ENCODE measurements at regions not wholly inside any gene's neighbourhood (a gene's known extent, or its start where the extent isn't known, plus 50 kb on each side); places are given as distances from the start of the nearest gene placed in this dataset.

DNA sequence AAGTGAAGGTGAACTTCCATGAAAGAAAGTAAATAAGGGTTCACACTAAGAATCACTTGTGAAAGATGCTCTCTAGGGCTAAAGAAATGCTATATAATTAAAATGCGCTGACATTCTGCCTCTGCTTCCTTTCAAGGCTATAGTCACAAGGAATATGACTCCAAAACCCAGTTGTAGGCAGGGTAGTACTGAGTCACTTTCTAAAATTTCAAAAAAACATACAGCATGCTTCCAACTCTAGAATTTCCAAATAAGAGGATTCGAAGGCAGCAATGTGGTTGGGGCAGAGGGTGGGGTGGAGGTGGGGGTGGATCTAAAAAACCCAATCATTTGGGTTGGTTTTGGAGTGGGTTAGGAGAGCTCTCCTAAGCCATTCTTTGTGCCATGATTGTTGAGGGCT is 84.6 kb downstream of the HMHB1 start:
- H3K27me3 ChIP-seq (ENCODE audit: insufficient read depth, low read depth, low read length), result no peaks in the 10 kb centered on the region
- no peak overlapping the region for H3K4me2 ChIP-seq (ENCODE audit: low read length)
- H4K20me1 ChIP-seq (ENCODE audit: insufficient read depth), result no peaks in the 10 kb centered on the region
- H3K9me3 ChIP-seq (ENCODE audit: low read length), result no peaks in the 10 kb centered on the region
- no peaks in the 10 kb centered on the region for H3K9me2 ChIP-seq (ENCODE audit: insufficient read depth, low read length)
- no peaks in the 10 kb centered on the region for H3K79me2 ChIP-seq (replicated peaks; ENCODE audit: insufficient read depth, low read length)
- no peaks in the 10 kb centered on the region for H3K36me3 ChIP-seq (ENCODE audit: insufficient read depth, low read length)
- TF ChIP-seq TAF1 (IDR thresholded peaks at IDR 0.05; ENCODE audit: low read depth) (no peak), POLR2AphosphoS5 (IDR thresholded peaks at IDR 0.05) (no peak), MXI1 (conservative IDR thresholded peaks at IDR 0.05; ENCODE audit: poor library complexity, severe bottlenecking) (no peak), EP300 (conservative IDR thresholded peaks at IDR 0.05; ENCODE audit: poor library complexity, severe bottlenecking) (no peak), EZH2 (IDR thresholded peaks at IDR 0.05; ENCODE audit: borderline replicate concordance, insufficient read depth, low read length, poor library complexity, severe bottlenecking) (no peak), RAD21 (conservative IDR thresholded peaks at IDR 0.05) (no peak)
- no peaks in the 10 kb centered on the region for H3F3A ChIP-seq (ENCODE audit: insufficient read depth, low read length, poor library complexity, severe bottlenecking)
- no peak overlapping the region for H2AFZ ChIP-seq (ENCODE audit: low read depth, low read length)
- H3K4me3 ChIP-seq (ENCODE audit: low read length), result no peak overlapping the region
- H3K27ac ChIP-seq (ENCODE audit: low read length), result no peak overlapping the region
- no peak overlapping the region for H3K9ac ChIP-seq (ENCODE audit: low read length)

DNA sequence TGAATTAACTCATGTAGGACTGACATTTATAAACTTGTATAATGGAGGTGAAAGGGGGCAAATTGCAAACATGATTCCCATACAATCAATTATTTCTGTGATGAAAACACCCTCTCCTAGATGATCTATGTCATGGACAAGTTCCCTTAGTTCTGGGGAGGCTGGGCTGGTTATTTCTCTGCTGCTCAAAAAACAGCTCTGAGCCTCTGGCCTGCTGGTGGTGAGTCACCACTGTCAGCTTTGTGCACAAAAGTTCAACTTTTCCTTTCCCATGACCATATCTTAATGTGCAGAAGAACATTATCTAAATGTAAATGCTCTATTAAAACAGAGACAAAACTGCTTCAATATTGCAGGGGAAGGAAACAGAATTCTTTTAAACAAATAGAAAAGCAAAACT is 85.0 kb downstream of the HMHB1 start:
- no peak overlapping the region for H2AFZ ChIP-seq (ENCODE audit: low read depth, low read length)
- H4K20me1 ChIP-seq (ENCODE audit: insufficient read depth), result no peaks in the 10 kb centered on the region
- H3K9me2 ChIP-seq (ENCODE audit: insufficient read depth, low read length), result no peaks in the 10 kb centered on the region
- H3K27ac ChIP-seq (ENCODE audit: low read length), result no peak overlapping the region
- no peaks in the 10 kb centered on the region for H3F3A ChIP-seq (ENCODE audit: insufficient read depth, low read length, poor library complexity, severe bottlenecking)
- no peaks in the 10 kb centered on the region for H3K9me3 ChIP-seq (ENCODE audit: low read length)
- no peaks in the 10 kb centered on the region for H3K27me3 ChIP-seq (ENCODE audit: insufficient read depth, low read depth, low read length)
- H3K79me2 ChIP-seq (replicated peaks; ENCODE audit: insufficient read depth, low read length), result no peaks in the 10 kb centered on the region
- no peak overlapping the region for H3K4me3 ChIP-seq (ENCODE audit: low read length)
- H3K9ac ChIP-seq (ENCODE audit: low read length), result no peak overlapping the region
- TF ChIP-seq, protein P1, sequence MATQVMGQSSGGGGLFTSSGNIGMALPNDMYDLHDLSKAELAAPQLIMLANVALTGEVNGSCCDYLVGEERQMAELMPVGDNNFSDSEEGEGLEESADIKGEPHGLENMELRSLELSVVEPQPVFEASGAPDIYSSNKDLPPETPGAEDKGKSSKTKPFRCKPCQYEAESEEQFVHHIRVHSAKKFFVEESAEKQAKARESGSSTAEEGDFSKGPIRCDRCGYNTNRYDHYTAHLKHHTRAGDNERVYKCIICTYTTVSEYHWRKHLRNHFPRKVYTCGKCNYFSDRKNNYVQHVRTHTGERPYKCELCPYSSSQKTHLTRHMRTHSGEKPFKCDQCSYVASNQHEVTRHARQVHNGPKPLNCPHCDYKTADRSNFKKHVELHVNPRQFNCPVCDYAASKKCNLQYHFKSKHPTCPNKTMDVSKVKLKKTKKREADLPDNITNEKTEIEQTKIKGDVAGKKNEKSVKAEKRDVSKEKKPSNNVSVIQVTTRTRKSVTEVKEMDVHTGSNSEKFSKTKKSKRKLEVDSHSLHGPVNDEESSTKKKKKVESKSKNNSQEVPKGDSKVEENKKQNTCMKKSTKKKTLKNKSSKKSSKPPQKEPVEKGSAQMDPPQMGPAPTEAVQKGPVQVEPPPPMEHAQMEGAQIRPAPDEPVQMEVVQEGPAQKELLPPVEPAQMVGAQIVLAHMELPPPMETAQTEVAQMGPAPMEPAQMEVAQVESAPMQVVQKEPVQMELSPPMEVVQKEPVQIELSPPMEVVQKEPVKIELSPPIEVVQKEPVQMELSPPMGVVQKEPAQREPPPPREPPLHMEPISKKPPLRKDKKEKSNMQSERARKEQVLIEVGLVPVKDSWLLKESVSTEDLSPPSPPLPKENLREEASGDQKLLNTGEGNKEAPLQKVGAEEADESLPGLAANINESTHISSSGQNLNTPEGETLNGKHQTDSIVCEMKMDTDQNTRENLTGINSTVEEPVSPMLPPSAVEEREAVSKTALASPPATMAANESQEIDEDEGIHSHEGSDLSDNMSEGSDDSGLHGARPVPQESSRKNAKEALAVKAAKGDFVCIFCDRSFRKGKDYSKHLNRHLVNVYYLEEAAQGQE (IDR thresholded peaks at IDR 0.05; ENCODE audit: borderline replicate concordance), result no peak
- TF ChIP-seq RAD21 (conservative IDR thresholded peaks at IDR 0.05) (no peak), TAF1 (IDR thresholded peaks at IDR 0.05; ENCODE audit: low read depth) (no peak), EZH2 (IDR thresholded peaks at IDR 0.05; ENCODE audit: borderline replicate concordance, insufficient read depth, low read length, poor library complexity, severe bottlenecking) (no peak), POLR2AphosphoS5 (IDR thresholded peaks at IDR 0.05) (no peak), SMC3 (conservative IDR thresholded peaks at IDR 0.05; ENCODE audit: poor library complexity) (no peak), EP300 (conservative IDR thresholded peaks at IDR 0.05; ENCODE audit: poor library complexity, severe bottlenecking) (no peak), MXI1 (conservative IDR thresholded peaks at IDR 0.05; ENCODE audit: poor library complexity, severe bottlenecking) (no peak)
- TF ChIP-seq, protein P2, sequence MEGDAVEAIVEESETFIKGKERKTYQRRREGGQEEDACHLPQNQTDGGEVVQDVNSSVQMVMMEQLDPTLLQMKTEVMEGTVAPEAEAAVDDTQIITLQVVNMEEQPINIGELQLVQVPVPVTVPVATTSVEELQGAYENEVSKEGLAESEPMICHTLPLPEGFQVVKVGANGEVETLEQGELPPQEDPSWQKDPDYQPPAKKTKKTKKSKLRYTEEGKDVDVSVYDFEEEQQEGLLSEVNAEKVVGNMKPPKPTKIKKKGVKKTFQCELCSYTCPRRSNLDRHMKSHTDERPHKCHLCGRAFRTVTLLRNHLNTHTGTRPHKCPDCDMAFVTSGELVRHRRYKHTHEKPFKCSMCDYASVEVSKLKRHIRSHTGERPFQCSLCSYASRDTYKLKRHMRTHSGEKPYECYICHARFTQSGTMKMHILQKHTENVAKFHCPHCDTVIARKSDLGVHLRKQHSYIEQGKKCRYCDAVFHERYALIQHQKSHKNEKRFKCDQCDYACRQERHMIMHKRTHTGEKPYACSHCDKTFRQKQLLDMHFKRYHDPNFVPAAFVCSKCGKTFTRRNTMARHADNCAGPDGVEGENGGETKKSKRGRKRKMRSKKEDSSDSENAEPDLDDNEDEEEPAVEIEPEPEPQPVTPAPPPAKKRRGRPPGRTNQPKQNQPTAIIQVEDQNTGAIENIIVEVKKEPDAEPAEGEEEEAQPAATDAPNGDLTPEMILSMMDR (IDR thresholded peaks at IDR 0.05; ENCODE audit: poor library complexity, severe bottlenecking), result no peak
- H3K4me2 ChIP-seq (ENCODE audit: low read length), result no peak overlapping the region
- H3K36me3 ChIP-seq (ENCODE audit: insufficient read depth, low read length), result no peaks in the 10 kb centered on the region

Measured in neural cell (in vitro differentiated cells).